Endodermal cell (in vitro differentiated cells): ENCODE measurements at regions not wholly inside any gene's neighbourhood (a gene's known extent, or its start where the extent isn't known, plus 50 kb on each side); places are given as distances from the start of the nearest gene placed in this dataset.

Source experiments
- DNase-seq: peaks from one replicate; pipeline ENCODE4 v3.0.0-alpha.2; 2017
- H3K27ac ChIP-seq: 2 replicates; pipeline ENCODE4 v1.5.1; 2013; ENCODE audit warnings: mild to moderate bottlenecking, low read depth, low read length, moderate library complexity
- H3K27me3 ChIP-seq: 2 replicates; pipeline ENCODE4 v1.6.1; 2013; ENCODE audit warnings: mild to moderate bottlenecking, low read length, moderate library complexity; ENCODE audit not compliant: insufficient read depth, control insufficient read depth, poor library complexity, severe bottlenecking
- H3K36me3 ChIP-seq: 2 replicates; pipeline ENCODE4 v1.7.0; 2013; ENCODE audit warnings: mild to moderate bottlenecking, low read length, moderate library complexity; ENCODE audit not compliant: control insufficient read depth, insufficient read depth
- H3K4me1 ChIP-seq: one replicate; pipeline ENCODE4 v1.7.0; 2013; ENCODE audit warnings: low read length; ENCODE audit not compliant: control insufficient read depth, insufficient read depth
- H3K4me3 ChIP-seq: 2 replicates; pipeline ENCODE4 v1.5.1; 2013; ENCODE audit warnings: mild to moderate bottlenecking, low read length, moderate library complexity
- H3K9ac ChIP-seq: 2 replicates; pipeline ENCODE4 v1.6.1; 2013; ENCODE audit warnings: mild to moderate bottlenecking, low read length, moderate library complexity; ENCODE audit not compliant: poor library complexity, severe bottlenecking; ENCODE audit errors: extremely low read depth
- H3K9me3 ChIP-seq: 2 replicates; pipeline ENCODE4 v1.6.1; 2013; ENCODE audit warnings: mild to moderate bottlenecking, low read length, moderate library complexity; ENCODE audit not compliant: control insufficient read depth
- H3K27ac Mint-ChIP-seq: 2 replicates; pipeline ENCODE4 v1.8.0; 2020; ENCODE audit warnings: mixed read lengths
- H3K27me3 Mint-ChIP-seq: 2 replicates; pipeline ENCODE4 v1.8.0; 2021; ENCODE audit warnings: mild to moderate bottlenecking, mixed read lengths; ENCODE audit not compliant: insufficient read depth
- H3K36me3 Mint-ChIP-seq: 2 replicates; pipeline ENCODE4 v1.8.0; 2020; ENCODE audit warnings: low read depth, mixed read lengths
- H3K4me1 Mint-ChIP-seq: 2 replicates; pipeline ENCODE4 v1.8.0; 2020; ENCODE audit warnings: mixed read lengths
- H3K4me3 Mint-ChIP-seq: 2 replicates; pipeline ENCODE4 v1.8.0; 2020; ENCODE audit warnings: mild to moderate bottlenecking, moderate library complexity, mixed read lengths
- H3K9me3 Mint-ChIP-seq: 2 replicates; pipeline ENCODE4 v1.8.0; 2020; ENCODE audit warnings: mild to moderate bottlenecking, mixed read lengths
- WGBS, 2 experiments: methylation state at CpG; one replicate each; pipeline versions ENCODE4 v1.1.5 to v1.1.7; 2013; ENCODE audit warnings: missing lambda C conversion rate in 2 of 2, mixed read lengths in 1 of 2; ENCODE audit not compliant: insufficient coverage in 1 of 2, insufficient read length in 1 of 2; 5-methylcytosine and 5-hydroxymethylcytosine counted together
- TF ChIP-seq, protein P1 (sequence below): fragments of 200-600 bp; sonication (generic); conservative IDR thresholded peaks from 2 replicates; pipeline ENCODE4 v1.5.0; 2021; ENCODE audit warnings: antibody characterized with exemption, mild to moderate bottlenecking

DNA sequence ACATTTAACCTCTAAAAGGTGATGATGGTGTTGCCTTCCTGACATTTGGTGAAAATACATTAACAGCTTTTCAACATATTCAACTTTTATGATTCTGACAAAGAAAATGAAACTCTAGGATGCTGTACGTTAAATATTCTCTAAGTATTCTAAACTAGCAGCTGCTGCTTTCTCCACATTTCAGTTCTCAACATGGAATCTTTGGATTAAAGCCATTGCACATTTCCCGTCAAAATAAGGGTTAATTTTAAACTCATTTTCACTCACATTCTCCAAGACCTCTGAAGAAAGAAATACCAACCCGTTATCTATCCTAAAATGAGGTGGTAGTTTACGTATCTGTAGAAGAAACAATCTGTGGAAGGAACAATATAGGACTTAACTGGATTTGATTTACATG, 655.7 kb upstream of the ARPP21 start:
- Mint-ChIP-seq H3K36me3 (no peaks in the 10 kb centered on the region), H3K27ac (no peak overlapping the region), H3K27me3 (no peaks in the 10 kb centered on the region), H3K4me3 (no peak overlapping the region), H3K9me3 (peaks cover under 1% of the 10 kb centered on the region), H3K4me1 (peaks cover 4% of the 10 kb centered on the region)
- TF ChIP-seq, protein P1, sequence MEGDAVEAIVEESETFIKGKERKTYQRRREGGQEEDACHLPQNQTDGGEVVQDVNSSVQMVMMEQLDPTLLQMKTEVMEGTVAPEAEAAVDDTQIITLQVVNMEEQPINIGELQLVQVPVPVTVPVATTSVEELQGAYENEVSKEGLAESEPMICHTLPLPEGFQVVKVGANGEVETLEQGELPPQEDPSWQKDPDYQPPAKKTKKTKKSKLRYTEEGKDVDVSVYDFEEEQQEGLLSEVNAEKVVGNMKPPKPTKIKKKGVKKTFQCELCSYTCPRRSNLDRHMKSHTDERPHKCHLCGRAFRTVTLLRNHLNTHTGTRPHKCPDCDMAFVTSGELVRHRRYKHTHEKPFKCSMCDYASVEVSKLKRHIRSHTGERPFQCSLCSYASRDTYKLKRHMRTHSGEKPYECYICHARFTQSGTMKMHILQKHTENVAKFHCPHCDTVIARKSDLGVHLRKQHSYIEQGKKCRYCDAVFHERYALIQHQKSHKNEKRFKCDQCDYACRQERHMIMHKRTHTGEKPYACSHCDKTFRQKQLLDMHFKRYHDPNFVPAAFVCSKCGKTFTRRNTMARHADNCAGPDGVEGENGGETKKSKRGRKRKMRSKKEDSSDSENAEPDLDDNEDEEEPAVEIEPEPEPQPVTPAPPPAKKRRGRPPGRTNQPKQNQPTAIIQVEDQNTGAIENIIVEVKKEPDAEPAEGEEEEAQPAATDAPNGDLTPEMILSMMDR, result no peak
- H3K4me3 ChIP-seq, result no peak overlapping the region
- H3K36me3 ChIP-seq, result no peaks in the 10 kb centered on the region
- no peaks in the 10 kb centered on the region for H3K9me3 ChIP-seq
- H3K9ac ChIP-seq, result no peak overlapping the region
- 89 to 93% methylated on average over 1 to 4 of the region's 4 CpGs for WGBS, 2 experiments
- H3K27me3 ChIP-seq, result no peaks in the 10 kb centered on the region
- H3K27ac ChIP-seq, result no peak overlapping the region
- no peak for DNase-seq
- no peaks in the 10 kb centered on the region for H3K4me1 ChIP-seq

DNA sequence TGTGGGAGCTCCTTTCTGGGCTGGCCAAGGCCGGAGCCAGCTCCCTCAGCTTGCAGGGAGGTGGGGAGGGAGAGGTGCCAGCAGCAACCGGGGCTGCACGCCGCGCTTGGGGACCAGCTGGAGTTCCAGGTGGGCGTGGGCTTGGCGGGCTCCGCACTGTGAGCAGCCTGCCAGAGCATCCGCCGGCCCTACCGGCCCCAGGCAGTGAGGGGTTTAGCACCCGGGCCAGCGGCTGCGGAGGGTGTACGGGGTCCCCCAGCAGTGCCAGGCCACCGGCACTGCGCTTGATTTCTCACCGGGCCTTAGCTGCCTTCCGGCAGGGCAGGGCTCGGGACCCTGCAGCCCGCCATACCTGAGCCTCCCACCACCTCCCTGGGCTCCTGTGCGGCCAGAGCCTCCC, 651.0 kb upstream of the ARPP21 start:
- no peaks in the 10 kb centered on the region for H3K27me3 Mint-ChIP-seq
- H3K4me1 Mint-ChIP-seq, result peaks cover 4% of the 10 kb centered on the region
- Histone ChIP-seq H3K9ac (no peak overlapping the region), H3K4me3 (no peak overlapping the region), H3K27me3 (no peaks in the 10 kb centered on the region), H3K9me3 (peaks cover 8% of the 10 kb centered on the region), H3K4me1 (no peaks in the 10 kb centered on the region), H3K27ac (no peak overlapping the region), H3K36me3 (no peaks in the 10 kb centered on the region)
- no peak overlapping the region for H3K4me3 Mint-ChIP-seq
- peak; percentile 33 for DNase-seq
- H3K9me3 Mint-ChIP-seq, result peaks cover 6% of the 10 kb centered on the region
- H3K36me3 Mint-ChIP-seq, result no peaks in the 10 kb centered on the region
- WGBS, 2 experiments, result 80 to 94% methylated on average over 5 to 22 of the region's 22 CpGs
- TF ChIP-seq, protein P1, result no peak
- no peak overlapping the region for H3K27ac Mint-ChIP-seq

DNA sequence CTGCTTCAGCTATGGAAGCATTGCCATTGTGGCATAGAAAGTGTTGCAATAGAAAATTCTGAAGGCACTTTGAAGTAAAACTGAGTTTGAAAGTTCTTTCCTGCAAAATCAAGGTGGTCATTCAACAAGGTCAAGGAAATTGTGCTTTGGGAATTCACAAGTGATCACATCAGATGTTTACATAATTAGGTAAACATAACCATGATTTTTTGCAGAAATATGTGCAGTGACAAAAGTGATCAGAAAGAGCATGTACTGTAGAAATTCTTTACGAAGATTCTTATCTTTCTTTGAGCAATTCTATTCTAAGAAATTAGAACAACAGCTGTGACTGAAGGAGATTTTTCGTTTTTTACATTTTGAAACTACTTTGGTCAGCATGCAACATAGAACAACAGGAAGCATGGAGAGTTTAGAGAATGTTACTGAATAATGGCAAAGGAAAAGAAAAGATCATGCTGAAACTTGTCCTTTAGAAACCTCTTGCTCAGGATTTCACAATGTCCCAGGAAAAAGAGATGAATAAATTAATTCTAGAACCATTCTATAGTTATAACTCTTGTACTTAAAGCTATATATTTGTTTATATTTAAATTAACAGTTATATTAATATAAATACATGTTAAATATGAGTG, 643.4 kb upstream of the ARPP21 start:
- Mint-ChIP-seq H3K9me3 (no peaks in the 10 kb centered on the region), H3K4me1 (peaks cover 8% of the 10 kb centered on the region), H3K27ac (no peak overlapping the region), H3K36me3 (no peaks in the 10 kb centered on the region), H3K4me3 (no peak overlapping the region), H3K27me3 (no peaks in the 10 kb centered on the region)
- no peaks in the 10 kb centered on the region for H3K27me3 ChIP-seq
- no peak for DNase-seq
- no peak overlapping the region for H3K4me3 ChIP-seq
- TF ChIP-seq, protein P1, result no peak
- H3K4me1 ChIP-seq, result peaks cover 6% of the 10 kb centered on the region
- no peak overlapping the region for H3K9ac ChIP-seq
- WGBS, 2 experiments, result 81 to 94% methylated on average over 2 of the region's 2 CpGs
- H3K36me3 ChIP-seq, result no peaks in the 10 kb centered on the region
- H3K9me3 ChIP-seq, result no peaks in the 10 kb centered on the region
- no peak overlapping the region for H3K27ac ChIP-seq
